HEK293 (cell line): ENCODE measurements at regions not wholly inside any gene's neighbourhood (a gene's known extent, or its start where the extent isn't known, plus 50 kb on each side); places are given as distances from the start of the nearest gene placed in this dataset.

ENCODE experiments used
- CTCF ChIP-seq: fragments of 450-650 bp; formaldehyde crosslinking; IDR thresholded peaks from 2 replicates; pipeline ENCODE4 v1.5.1; 2016; ENCODE audit warnings: missing biosample characterization, missing genetic modification characterization
- KLF10 ChIP-seq: fragments of 450-650 bp; IDR thresholded peaks from 2 replicates; pipeline ENCODE4 v1.5.1; 2018; ENCODE audit warnings: missing biosample characterization, mild to moderate bottlenecking, missing genetic modification characterization
- PRDM2 ChIP-seq: fragments of 450-650 bp; formaldehyde crosslinking; IDR thresholded peaks from 2 replicates; pipeline ENCODE4 v1.5.1; 2016; ENCODE audit warnings: missing biosample characterization, missing genetic modification characterization, borderline replicate concordance
- SALL2 ChIP-seq: fragments of 450-650 bp; formaldehyde crosslinking; IDR thresholded peaks from 2 replicates; pipeline ENCODE4 v1.5.0; 2017; ENCODE audit warnings: missing biosample characterization, mild to moderate bottlenecking, missing genetic modification characterization, borderline replicate concordance
- SP7 ChIP-seq: fragments of 450-650 bp; formaldehyde crosslinking; IDR thresholded peaks from 2 replicates; pipeline ENCODE4 v1.5.1; 2016; ENCODE audit warnings: missing biosample characterization, missing genetic modification characterization
- ZBTB20 ChIP-seq: fragments of 450-650 bp; formaldehyde crosslinking; IDR thresholded peaks from 2 replicates; pipeline ENCODE4 v1.5.1; 2016; ENCODE audit warnings: missing biosample characterization, missing genetic modification characterization
- ZBTB26 ChIP-seq: fragments of 450-650 bp; formaldehyde crosslinking; optimal IDR thresholded peaks from 2 replicates; pipeline ENCODE3; 2016; ENCODE audit warnings: missing biosample characterization, mild to moderate bottlenecking, missing genetic modification characterization
- ZIC2 ChIP-seq: fragments of 450-650 bp; formaldehyde crosslinking; IDR thresholded peaks from 2 replicates; pipeline ENCODE4 v1.5.1; 2016; ENCODE audit warnings: missing biosample characterization, missing genetic modification characterization

GRCh38 chr2:174660984-174661675 lies 63.5 kb upstream of the WIPF1 start:
- no peak for TF ChIP-seq CTCF (tag by site-specific recombination)
- no peak for TF ChIP-seq ZBTB20 (tag by site-specific recombination)
- TF ChIP-seq SP7 (tag by site-specific recombination), result no peak
- TF ChIP-seq KLF10 (tag by site-specific recombination), result no peak
- TF ChIP-seq ZIC2 (tag by site-specific recombination), result no peak
- TF ChIP-seq ZBTB26 (tag by site-specific recombination), result no peak
- TF ChIP-seq PRDM2 (tag by site-specific recombination), result no peak
- TF ChIP-seq SALL2 (tag by site-specific recombination), result no peak
